22Rv1 (cell line): ENCODE measurements at regions not wholly inside any gene's neighbourhood (a gene's known extent, or its start where the extent isn't known, plus 50 kb on each side); places are given as distances from the start of the nearest gene placed in this dataset.

Experiments used
- H3K27ac ChIP-seq: fragments of 450-650 bp; 2 replicates; pipeline ENCODE4 v1.5.1; 2017
- ZFX ChIP-seq: fragments of 450-650 bp; IDR thresholded peaks from 2 replicates; pipeline ENCODE4 v1.6.1; 2017; ENCODE audit warnings: antibody characterized with exemption, borderline replicate concordance
- TF ChIP-seq, protein P1 (sequence below): fragments of 450-650 bp; IDR thresholded peaks from 2 replicates; pipeline ENCODE4 v1.5.1; 2017; ENCODE audit warnings: mild to moderate bottlenecking

DNA sequence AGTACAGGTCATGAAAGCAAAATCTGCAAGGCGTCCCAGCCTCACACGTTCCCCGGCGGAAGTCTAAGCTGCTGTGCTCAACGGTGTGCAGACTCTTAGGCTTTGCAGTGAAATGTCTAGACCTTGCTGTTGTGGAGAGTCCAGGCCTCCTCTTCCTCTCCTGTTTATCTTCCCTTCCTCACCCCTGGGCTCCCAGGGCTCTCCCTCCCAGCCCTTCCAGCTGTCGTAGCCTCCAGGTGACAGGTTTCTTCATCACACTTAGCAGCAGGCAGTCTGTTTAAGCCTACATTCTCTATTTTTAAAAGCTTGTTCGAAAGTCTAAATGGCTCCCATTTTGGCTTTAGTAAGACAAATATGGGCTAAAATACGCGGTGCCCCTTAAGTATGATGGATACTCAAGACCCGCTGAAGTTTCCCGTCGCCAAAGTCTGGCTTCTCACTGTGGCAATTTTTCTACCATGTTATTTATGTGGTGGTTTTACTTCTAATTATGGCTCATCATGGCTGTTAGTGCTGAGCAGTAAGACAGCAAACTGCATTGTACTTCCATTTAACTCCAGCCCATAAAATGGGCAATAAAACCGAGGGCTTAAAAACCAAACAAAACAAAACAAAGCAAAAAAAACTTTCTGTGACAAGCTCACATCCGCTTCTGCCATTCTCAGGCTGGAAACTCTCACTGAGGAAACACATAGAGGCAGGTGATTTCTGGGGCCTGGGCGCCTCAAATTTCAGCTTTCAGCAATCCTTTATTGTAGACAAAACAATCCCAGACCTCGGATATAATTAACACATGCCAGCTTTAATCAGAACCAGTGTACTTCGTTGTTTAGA lies 243.2 kb downstream of the SNX10 start:
- no peak overlapping the region for H3K27ac ChIP-seq
- no peak for TF ChIP-seq ZFX
- TF ChIP-seq, protein P1, sequence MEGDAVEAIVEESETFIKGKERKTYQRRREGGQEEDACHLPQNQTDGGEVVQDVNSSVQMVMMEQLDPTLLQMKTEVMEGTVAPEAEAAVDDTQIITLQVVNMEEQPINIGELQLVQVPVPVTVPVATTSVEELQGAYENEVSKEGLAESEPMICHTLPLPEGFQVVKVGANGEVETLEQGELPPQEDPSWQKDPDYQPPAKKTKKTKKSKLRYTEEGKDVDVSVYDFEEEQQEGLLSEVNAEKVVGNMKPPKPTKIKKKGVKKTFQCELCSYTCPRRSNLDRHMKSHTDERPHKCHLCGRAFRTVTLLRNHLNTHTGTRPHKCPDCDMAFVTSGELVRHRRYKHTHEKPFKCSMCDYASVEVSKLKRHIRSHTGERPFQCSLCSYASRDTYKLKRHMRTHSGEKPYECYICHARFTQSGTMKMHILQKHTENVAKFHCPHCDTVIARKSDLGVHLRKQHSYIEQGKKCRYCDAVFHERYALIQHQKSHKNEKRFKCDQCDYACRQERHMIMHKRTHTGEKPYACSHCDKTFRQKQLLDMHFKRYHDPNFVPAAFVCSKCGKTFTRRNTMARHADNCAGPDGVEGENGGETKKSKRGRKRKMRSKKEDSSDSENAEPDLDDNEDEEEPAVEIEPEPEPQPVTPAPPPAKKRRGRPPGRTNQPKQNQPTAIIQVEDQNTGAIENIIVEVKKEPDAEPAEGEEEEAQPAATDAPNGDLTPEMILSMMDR = no peak

DNA sequence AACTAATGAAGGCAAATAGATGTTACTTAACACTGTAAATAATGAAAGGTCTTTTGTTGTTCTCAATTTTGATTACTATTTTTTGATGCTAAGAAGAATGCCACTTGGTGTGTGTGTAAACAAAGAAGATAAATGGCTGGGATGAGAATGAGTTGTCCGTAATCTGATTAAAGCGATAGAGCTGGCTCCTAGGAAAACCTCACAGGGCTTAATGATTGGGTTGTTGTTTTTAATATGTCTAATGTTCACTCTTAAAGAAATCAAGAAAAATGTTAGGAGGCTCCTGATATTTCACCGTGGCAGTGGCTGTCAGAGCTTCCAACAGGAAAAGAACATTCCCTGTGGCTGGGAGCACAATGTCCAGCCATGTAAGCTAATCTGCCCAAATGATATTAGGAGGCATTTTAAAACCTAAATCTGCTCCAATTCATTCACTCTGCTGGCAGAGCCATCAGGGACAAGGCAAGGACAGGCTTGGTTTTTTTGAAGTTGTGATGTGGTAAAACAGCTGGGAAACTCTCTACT lies 243.9 kb downstream of the SNX10 start:
- no peak overlapping the region for H3K27ac ChIP-seq
- no peak for TF ChIP-seq ZFX
- TF ChIP-seq, protein P1 = no peak

DNA sequence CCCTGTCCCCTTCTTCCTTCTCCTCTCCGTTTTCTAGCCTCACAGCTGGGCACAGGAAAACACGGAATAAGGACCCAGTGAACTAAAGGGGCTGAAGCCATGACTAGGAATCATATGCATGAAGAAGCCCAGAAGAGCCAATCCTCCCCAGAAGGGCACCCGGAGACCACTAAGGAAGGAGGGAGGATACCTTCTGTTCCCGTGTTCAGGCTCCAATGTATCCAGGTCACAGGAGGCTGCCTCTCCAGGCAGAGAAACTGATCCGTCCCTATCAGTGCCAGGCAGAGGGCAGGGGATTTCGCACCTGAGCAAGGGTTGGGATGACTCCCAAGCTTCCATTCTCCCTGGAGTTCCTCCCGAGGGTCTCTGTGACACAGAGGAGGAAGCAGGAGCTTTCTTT lies 246.6 kb downstream of the SNX10 start:
- TF ChIP-seq, protein P1 = no peak
- no peak for TF ChIP-seq ZFX
- no peak overlapping the region for H3K27ac ChIP-seq

DNA sequence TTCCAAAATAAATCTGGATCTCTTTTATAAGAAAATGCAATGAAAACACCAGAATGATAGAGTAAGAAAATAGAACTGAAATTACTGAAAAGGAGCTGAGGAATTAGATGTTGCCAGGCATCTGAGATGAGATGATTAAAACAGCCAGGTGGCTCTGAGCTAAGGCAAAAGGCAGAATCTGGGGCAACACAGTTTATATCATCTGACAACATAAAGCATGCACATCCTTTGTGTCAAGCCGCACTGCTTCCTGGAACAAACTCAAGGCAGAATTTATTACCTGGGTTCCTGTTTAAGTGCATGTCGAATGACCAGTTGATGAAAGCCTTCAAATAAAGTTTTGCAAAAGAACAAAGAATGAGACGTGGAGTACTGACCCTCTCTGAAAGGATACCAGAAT lies 247.0 kb downstream of the SNX10 start:
- TF ChIP-seq, protein P1 = no peak
- TF ChIP-seq ZFX = no peak
- H3K27ac ChIP-seq = no peak overlapping the region

DNA sequence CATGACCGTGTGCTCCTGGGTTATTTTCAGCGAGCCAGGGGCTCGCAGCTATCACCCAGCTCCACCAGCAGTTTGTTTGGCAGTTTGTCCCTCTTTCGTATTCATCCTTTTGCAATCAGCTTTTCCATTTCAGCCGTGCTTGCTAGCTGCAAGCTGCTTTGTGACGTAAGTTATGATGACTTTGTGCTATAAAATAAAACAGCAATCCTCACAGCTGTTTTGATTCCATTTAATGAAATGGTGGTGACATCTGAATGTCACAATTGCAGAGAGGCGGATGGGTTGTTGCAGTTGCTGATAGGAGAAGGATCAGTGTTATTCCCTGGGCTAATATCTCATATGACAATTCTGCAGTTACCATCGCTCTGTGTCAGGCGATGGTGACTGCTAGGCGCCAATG lies 251.7 kb downstream of the SNX10 start:
- TF ChIP-seq, protein P1 = no peak
- TF ChIP-seq ZFX = no peak
- H3K27ac ChIP-seq = no peak overlapping the region

DNA sequence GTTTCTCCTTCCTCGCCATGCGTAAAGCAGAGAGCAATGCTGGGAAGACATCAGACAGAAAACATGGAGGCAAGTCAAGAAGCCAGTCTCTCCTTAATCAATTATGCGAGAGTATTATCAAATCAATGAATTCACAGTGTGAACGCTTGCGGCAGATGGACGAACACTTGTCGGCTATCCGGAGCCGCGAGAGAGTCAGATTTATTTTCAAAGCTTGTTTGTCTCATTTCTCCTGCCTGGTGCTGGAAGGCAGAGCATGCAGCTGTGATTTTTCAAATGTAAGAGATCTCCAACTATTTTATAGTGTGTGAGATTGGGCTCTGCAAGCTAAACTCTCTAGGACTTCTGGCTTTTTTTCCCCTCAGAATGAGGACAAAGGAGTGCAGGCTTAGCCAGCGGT lies 252.3 kb downstream of the SNX10 start:
- H3K27ac ChIP-seq = no peak overlapping the region
- TF ChIP-seq, protein P1 = no peak
- TF ChIP-seq ZFX = no peak

DNA sequence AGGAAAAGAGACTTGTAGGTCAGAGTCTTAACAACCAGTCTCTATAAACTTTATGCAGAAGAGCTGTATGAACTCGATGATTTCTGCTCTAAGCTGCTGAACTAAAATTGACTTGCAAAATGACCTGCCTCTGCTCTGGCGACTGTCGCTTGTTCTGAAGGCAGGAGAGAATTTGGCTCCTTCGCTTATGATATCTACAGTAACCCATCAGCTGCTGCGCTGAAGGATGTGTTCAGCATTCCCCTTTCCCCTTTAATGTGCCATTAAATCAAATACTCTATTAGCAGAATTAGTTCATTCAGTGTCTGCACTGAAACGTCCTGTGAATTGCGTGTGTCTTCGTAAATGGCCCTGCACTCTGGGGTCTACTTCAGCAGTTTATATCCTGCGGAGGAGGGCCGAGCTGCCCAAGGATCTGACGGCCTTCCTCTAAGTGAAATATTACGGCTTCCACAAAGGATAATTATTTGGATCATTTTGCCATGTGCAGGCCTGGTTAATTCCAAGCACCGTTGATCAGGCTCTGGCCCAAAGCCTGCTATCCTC lies 254.9 kb downstream of the SNX10 start:
- TF ChIP-seq, protein P1 = no peak
- no peak for TF ChIP-seq ZFX
- no peak overlapping the region for H3K27ac ChIP-seq
